Loucy (cell line): ENCODE measurements at regions not wholly inside any gene's neighbourhood (a gene's known extent, or its start where the extent isn't known, plus 50 kb on each side); places are given as distances from the start of the nearest gene placed in this dataset.

ENCODE experiments used
- H2AFZ ChIP-seq: fragments of 200-600 bp; sonication (generic); 2 replicates; pipeline ENCODE4 v1.6.0; 2016; ENCODE audit warnings: antibody characterized with exemption, mild to moderate bottlenecking, low read length, moderate library complexity
- H3F3A ChIP-seq: fragments of 200-600 bp; 2 replicates; pipeline ENCODE4 v1.6.0; 2016; ENCODE audit warnings: antibody characterized with exemption, low read depth, mild to moderate bottlenecking
- H3K27me3 ChIP-seq: fragments of 200-600 bp; sonication (generic); 2 replicates; pipeline ENCODE4 v1.6.1; 2014; ENCODE audit warnings: low read length, mild to moderate bottlenecking; ENCODE audit not compliant: insufficient read depth, poor library complexity, severe bottlenecking
- H3K36me3 ChIP-seq: fragments of 200-600 bp; sonication (generic); 2 replicates; pipeline ENCODE4 v1.6.1; 2016; ENCODE audit warnings: low read length; ENCODE audit not compliant: insufficient read depth
- H3K4me1 ChIP-seq: fragments of 200-600 bp; sonication (generic); 2 replicates; pipeline ENCODE4 v1.5.1; 2014; ENCODE audit warnings: low read length, mild to moderate bottlenecking; ENCODE audit not compliant: insufficient read depth, poor library complexity, severe bottlenecking
- H3K4me2 ChIP-seq: fragments of 200-600 bp; sonication (generic); 2 replicates; pipeline ENCODE4 v1.6.0; 2014; ENCODE audit warnings: antibody characterized with exemption, low read length, low read depth, mild to moderate bottlenecking; ENCODE audit not compliant: poor library complexity, severe bottlenecking
- H3K4me3 ChIP-seq: fragments of 200-600 bp; sonication (generic); 2 replicates; pipeline ENCODE4 v1.5.1; 2014; ENCODE audit warnings: low read length, mild to moderate bottlenecking, mixed read lengths; ENCODE audit not compliant: poor library complexity, severe bottlenecking
- H3K79me2 ChIP-seq: fragments of 200-600 bp; sonication (generic); 2 replicates; pipeline ENCODE4 v1.6.1; 2014; ENCODE audit warnings: low read length; ENCODE audit not compliant: insufficient read depth
- H3K9ac ChIP-seq: fragments of 200-600 bp; sonication (generic); 2 replicates; pipeline ENCODE4 v1.6.0; 2014; ENCODE audit warnings: mild to moderate bottlenecking, low read depth, low read length, moderate library complexity; ENCODE audit not compliant: poor library complexity, severe bottlenecking
- H3K9me2 ChIP-seq: fragments of 200-600 bp; sonication (generic); replicated peaks from 2 replicates; pipeline ENCODE4 v1.6.1; 2016; ENCODE audit warnings: low read depth, low read length, mixed read lengths
- H3K9me3 ChIP-seq: fragments of 200-600 bp; sonication (generic); 2 replicates; pipeline ENCODE4 v1.6.1; 2014; ENCODE audit warnings: mild to moderate bottlenecking, antibody characterized with exemption, low read length, low read depth; ENCODE audit not compliant: insufficient read depth
- H4K20me1 ChIP-seq: fragments of 200-600 bp; sonication (generic); 2 replicates; pipeline ENCODE4 v1.6.0; 2014; ENCODE audit warnings: antibody characterized with exemption, low read length, mild to moderate bottlenecking; ENCODE audit not compliant: insufficient read depth, poor library complexity, severe bottlenecking
- EZH2phosphoT487 ChIP-seq: fragments of 200-600 bp; IDR thresholded peaks from 2 replicates; pipeline ENCODE4 v1.6.1; 2018; ENCODE audit warnings: antibody characterized with exemption, mild to moderate bottlenecking, moderate library complexity, borderline replicate concordance
- TF ChIP-seq, protein P1 (sequence below): fragments of 200-600 bp; sonication (generic); conservative IDR thresholded peaks from 2 replicates; pipeline ENCODE4 v1.5.1; 2014; ENCODE audit warnings: mild to moderate bottlenecking, antibody characterized with exemption, low read length

DNA sequence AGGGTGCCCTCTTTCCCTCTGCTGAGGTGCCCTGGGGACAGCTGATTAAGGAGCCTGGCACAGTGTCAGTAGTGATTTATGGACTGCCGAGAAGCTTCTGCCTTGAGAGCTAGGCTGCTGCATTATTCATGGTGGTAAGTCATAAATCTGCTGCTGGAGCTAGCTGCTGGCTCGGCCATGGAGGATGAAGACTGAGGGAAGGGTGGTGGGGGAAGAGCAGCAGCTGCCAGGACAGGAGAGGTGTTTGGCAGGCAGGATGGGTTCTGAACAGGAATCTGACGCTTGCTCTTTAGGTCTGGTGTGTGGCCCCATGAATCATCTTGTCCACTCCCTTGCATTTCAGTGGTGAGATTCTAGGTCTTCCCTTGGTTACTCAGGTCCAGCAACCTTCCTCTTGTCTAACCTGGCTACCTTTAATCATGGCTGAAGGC is 296.3 kb downstream of the DYSF start:
- H3F3A ChIP-seq, result no peaks in the 10 kb centered on the region
- H3K36me3 ChIP-seq, result no peaks in the 10 kb centered on the region
- no peak overlapping the region for H3K9ac ChIP-seq
- no peak overlapping the region for H3K4me2 ChIP-seq
- no peaks in the 10 kb centered on the region for H4K20me1 ChIP-seq
- H2AFZ ChIP-seq, result no peak overlapping the region
- H3K79me2 ChIP-seq, result no peaks in the 10 kb centered on the region
- no peaks in the 10 kb centered on the region for H3K4me1 ChIP-seq
- peaks cover 3% of the 10 kb centered on the region; the same call in 1 of the 2 replicates for H3K9me3 ChIP-seq
- TF ChIP-seq, protein P1, sequence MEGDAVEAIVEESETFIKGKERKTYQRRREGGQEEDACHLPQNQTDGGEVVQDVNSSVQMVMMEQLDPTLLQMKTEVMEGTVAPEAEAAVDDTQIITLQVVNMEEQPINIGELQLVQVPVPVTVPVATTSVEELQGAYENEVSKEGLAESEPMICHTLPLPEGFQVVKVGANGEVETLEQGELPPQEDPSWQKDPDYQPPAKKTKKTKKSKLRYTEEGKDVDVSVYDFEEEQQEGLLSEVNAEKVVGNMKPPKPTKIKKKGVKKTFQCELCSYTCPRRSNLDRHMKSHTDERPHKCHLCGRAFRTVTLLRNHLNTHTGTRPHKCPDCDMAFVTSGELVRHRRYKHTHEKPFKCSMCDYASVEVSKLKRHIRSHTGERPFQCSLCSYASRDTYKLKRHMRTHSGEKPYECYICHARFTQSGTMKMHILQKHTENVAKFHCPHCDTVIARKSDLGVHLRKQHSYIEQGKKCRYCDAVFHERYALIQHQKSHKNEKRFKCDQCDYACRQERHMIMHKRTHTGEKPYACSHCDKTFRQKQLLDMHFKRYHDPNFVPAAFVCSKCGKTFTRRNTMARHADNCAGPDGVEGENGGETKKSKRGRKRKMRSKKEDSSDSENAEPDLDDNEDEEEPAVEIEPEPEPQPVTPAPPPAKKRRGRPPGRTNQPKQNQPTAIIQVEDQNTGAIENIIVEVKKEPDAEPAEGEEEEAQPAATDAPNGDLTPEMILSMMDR, result no peak
- H3K27me3 ChIP-seq, result no peaks in the 10 kb centered on the region
- H3K9me2 ChIP-seq, result no peaks in the 10 kb centered on the region
- no peak overlapping the region for H3K4me3 ChIP-seq

- Histone ChIP-seq H2AFZ (no peak overlapping the region), H3F3A (no peaks in the 10 kb centered on the region), H3K79me2 (no peaks in the 10 kb centered on the region), H3K9ac (no peak overlapping the region), H4K20me1 (no peaks in the 10 kb centered on the region), H3K4me1 (no peaks in the 10 kb centered on the region), H3K4me2 (no peak overlapping the region), H3K27me3 (no peaks in the 10 kb centered on the region), H3K9me3 (peaks cover 3% of the 10 kb centered on the region; the same call in 1 of the 2 replicates), H3K9me2 (no peaks in the 10 kb centered on the region), H3K4me3 (no peak overlapping the region), H3K36me3 (no peaks in the 10 kb centered on the region)
- no peak for TF ChIP-seq EZH2phosphoT487
- TF ChIP-seq, protein P1, result no peak
Measured at GRCh38 chr2:71748227-71748626, 294.9 kb downstream of the DYSF start.

- Histone ChIP-seq H3K27me3 (no peaks in the 10 kb centered on the region), H3K4me1 (no peaks in the 10 kb centered on the region), H4K20me1 (no peaks in the 10 kb centered on the region), H3F3A (no peaks in the 10 kb centered on the region), H3K4me3 (no peak overlapping the region), H3K9me2 (no peaks in the 10 kb centered on the region), H3K79me2 (no peaks in the 10 kb centered on the region), H3K36me3 (no peaks in the 10 kb centered on the region), H3K4me2 (no peak overlapping the region), H2AFZ (no peak overlapping the region), H3K9ac (no peak overlapping the region), H3K9me3 (peaks cover 3% of the 10 kb centered on the region; the same call in 1 of the 2 replicates)
- no peak for TF ChIP-seq EZH2phosphoT487
- TF ChIP-seq, protein P1, result no peak
Measured at GRCh38 chr2:71747559-71747958, 294.2 kb downstream of the DYSF start.
